Suprapubic skin (tissue), 4 donors: ENCODE measurements at regions not wholly inside any gene's neighbourhood (a gene's known extent, or its start where the extent isn't known, plus 50 kb on each side); places are given as distances from the start of the nearest gene placed in this dataset.
"Not testable (repeated sequence)": the region's sequence is repeated elsewhere in the genome, so short reads cannot be mapped to it uniquely, and the experiment has no call there.

Source experiments
- DNase-seq, 2 donors: peaks; one replicate each; pipeline ENCODE4 v3.0.0-alpha.2; 2019; ENCODE audit warnings: low spot score in 2 of 2
- H3K27ac ChIP-seq: fragments of 200-600 bp; sonication (generic); one replicate; pipeline ENCODE4 v1.5.1; 2019
- H3K27me3 ChIP-seq: fragments of 200-600 bp; sonication (generic); one replicate; pipeline ENCODE4 v1.5.1; 2019
- H3K36me3 ChIP-seq: fragments of 200-600 bp; sonication (generic); one replicate; pipeline ENCODE4 v1.5.1; 2019
- H3K4me1 ChIP-seq: fragments of 200-600 bp; sonication (generic); one replicate; pipeline ENCODE4 v1.5.1; 2019
- H3K4me3 ChIP-seq: fragments of 200-600 bp; sonication (generic); one replicate; pipeline ENCODE4 v1.5.1; 2019; ENCODE audit warnings: mild to moderate bottlenecking
- H3K9me3 ChIP-seq: fragments of 200-600 bp; sonication (generic); one replicate; pipeline ENCODE4 v1.5.1; 2019
- EP300 ChIP-seq: sonication (generic); formaldehyde crosslinking; IDR thresholded peaks from one replicate; pipeline ENCODE4 v1.6.1; 2017; ENCODE audit warnings: antibody characterized with exemption
- POLR2A ChIP-seq, 2 donors: fragments of 450-650 bp; IDR thresholded peaks; one replicate each; pipeline ENCODE4 v1.6.1; 2017; ENCODE audit warnings: antibody characterized with exemption in 2 of 2, mild to moderate bottlenecking in 2 of 2, moderate library complexity in 2 of 2
- POLR2AphosphoS5 ChIP-seq, 3 donors: sonication (generic); formaldehyde crosslinking; IDR thresholded peaks; one replicate each; pipeline ENCODE4 v1.6.1; 2017; ENCODE audit warnings: antibody characterized with exemption in 3 of 3
- WGBS: methylation state at CpG from one replicate; pipeline ENCODE4 v1.1.5; 2018; 5-methylcytosine and 5-hydroxymethylcytosine counted together
- TF ChIP-seq, protein P1 (sequence below), 2 donors: fragments of 200-600 bp in 1 of 2; fragments of 450-650 bp in 1 of 2; sonication (generic) in 1 of 2; IDR thresholded peaks; one replicate each; pipeline ENCODE4 v1.5.1; 2016 to 2019; ENCODE audit warnings: antibody characterized with exemption in 2 of 2, mild to moderate bottlenecking in 1 of 2, moderate library complexity in 1 of 2

DNA sequence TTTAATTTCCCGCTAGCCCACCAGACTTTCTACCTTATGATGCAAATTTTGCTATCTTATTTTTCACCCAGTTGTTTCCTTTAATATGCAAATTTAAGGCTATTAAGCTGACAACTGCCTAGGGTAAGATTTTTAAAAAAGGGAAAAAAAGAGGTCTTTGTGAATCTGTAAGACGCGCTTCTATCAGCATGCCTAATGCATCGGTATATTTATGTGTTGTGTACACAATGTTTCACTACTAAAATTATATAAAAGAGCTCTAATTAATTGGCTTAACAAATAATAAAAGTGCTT lies 386.6 kb downstream of the KIF20B start:
- Histone ChIP-seq H3K9me3 (no peaks in the 10 kb centered on the region), H3K27me3 (no peaks in the 10 kb centered on the region), H3K36me3 (no peaks in the 10 kb centered on the region), H3K4me3 (no peak overlapping the region), H3K27ac (no peak overlapping the region), H3K4me1 (no peaks in the 10 kb centered on the region)
- no peak for DNase-seq
- 88% methylated on average over 4 of the region's 4 CpGs for WGBS
- TF ChIP-seq POLR2AphosphoS5 (IDR thresholded peaks at IDR 0.05) (no peak), POLR2A (IDR thresholded peaks at IDR 0.05) (no peak), EP300 (no peak)
- TF ChIP-seq, protein P1, sequence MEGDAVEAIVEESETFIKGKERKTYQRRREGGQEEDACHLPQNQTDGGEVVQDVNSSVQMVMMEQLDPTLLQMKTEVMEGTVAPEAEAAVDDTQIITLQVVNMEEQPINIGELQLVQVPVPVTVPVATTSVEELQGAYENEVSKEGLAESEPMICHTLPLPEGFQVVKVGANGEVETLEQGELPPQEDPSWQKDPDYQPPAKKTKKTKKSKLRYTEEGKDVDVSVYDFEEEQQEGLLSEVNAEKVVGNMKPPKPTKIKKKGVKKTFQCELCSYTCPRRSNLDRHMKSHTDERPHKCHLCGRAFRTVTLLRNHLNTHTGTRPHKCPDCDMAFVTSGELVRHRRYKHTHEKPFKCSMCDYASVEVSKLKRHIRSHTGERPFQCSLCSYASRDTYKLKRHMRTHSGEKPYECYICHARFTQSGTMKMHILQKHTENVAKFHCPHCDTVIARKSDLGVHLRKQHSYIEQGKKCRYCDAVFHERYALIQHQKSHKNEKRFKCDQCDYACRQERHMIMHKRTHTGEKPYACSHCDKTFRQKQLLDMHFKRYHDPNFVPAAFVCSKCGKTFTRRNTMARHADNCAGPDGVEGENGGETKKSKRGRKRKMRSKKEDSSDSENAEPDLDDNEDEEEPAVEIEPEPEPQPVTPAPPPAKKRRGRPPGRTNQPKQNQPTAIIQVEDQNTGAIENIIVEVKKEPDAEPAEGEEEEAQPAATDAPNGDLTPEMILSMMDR (IDR thresholded peaks at IDR 0.05): no peak

DNA sequence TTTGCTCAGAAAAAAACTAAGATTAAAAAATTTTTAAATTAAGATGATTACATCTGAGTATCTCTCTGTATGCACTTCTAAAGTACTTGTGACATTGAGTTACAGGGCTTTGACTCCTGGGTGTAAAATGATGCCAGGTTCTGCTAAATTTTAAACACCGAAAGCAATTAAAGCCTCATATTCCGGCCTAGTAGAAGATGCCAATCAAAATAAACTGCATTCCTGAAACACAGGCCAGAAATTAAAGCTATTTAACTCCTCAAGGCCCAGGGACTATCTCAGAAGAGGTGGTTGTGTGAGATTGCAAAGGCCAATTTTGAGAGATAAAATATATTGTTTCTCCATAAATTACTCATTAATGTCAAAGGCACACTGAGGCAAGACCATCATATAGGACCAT lies 388.3 kb downstream of the KIF20B start:
- DNase-seq: no peak
- TF ChIP-seq POLR2AphosphoS5 (IDR thresholded peaks at IDR 0.05) (no peak), EP300 (no peak), POLR2A (IDR thresholded peaks at IDR 0.05) (no peak)
- TF ChIP-seq, protein P1 (IDR thresholded peaks at IDR 0.05): no peak
- Histone ChIP-seq H3K27ac (no peak overlapping the region), H3K36me3 (no peaks in the 10 kb centered on the region), H3K4me1 (no peaks in the 10 kb centered on the region), H3K9me3 (no peaks in the 10 kb centered on the region), H3K4me3 (no peak overlapping the region), H3K27me3 (no peaks in the 10 kb centered on the region)
- WGBS: 32% methylated on average over 2 of the region's 2 CpGs

DNA sequence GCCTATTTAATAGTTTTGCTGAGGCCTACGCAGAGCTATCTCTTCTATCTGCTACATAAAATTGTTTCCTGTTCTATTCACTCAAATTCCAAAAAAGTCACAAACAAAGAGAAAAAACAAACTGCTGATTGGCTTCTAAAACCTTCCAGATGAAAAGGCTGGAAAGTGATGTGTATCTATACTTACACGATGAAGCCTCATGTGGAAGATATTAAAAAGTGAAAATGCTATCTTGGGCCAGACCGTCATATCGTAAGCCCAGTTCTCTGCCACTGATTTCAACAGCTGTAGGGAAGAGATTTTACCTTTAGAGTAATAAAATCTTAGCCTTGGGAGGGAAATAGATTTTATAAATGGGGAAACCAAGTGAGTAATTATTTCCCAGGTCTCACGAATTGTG lies 394.8 kb downstream of the KIF20B start:
- no peak for DNase-seq
- no peaks in the 10 kb centered on the region for H3K4me1 ChIP-seq
- 58% methylated on average over 5 of the region's 5 CpGs for WGBS
- no peak overlapping the region for H3K4me3 ChIP-seq
- no peaks in the 10 kb centered on the region for H3K27me3 ChIP-seq
- H3K9me3 ChIP-seq: no peaks in the 10 kb centered on the region
- TF ChIP-seq, protein P1 (IDR thresholded peaks at IDR 0.05): no peak
- TF ChIP-seq POLR2A (IDR thresholded peaks at IDR 0.05) (no peak), EP300 (no peak), POLR2AphosphoS5 (IDR thresholded peaks at IDR 0.05) (no peak)
- no peak overlapping the region for H3K27ac ChIP-seq
- H3K36me3 ChIP-seq: no peaks in the 10 kb centered on the region

DNA sequence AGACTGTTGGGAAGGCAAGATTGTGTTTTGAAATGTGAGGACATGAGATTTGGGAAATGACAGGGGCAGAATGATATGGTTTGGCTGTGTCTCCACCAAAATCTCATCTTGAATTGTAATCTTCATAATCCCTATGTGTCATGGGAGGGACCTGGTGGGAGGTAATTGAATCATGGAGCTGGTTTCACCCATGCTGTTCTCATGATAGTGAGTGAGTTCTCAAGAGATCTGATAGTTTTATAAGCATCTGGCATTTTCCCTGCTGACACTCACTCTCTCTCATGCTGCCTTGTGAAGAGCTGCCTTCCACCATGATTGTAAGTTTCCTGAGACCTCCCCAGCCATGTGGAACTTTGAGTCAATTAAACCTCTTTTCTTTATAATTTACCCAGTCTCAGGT lies 406.2 kb downstream of the KIF20B start:
- DNase-seq, H3K27ac ChIP-seq, H3K36me3 ChIP-seq, H3K27me3 ChIP-seq, H3K4me1 ChIP-seq, H3K4me3 ChIP-seq, H3K9me3 ChIP-seq: not testable (repeated sequence)

DNA sequence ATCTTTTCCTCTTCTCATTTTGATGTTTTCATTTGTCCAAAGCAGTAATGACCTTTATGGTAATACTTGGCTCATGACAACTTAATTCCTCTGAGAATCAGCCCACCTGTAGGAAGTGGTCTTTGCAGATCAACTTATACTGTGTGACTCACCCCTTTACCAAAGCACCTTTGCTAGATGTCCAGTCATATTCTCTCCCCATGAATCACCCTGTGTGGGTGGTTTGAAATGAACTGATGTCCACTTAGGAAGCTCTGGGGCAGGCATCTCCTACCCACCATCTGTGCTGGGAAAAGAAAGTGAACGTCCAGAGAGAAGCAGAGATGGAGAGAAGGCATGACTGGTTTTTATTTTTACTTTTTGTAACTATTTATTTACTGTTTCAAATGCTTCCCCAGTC lies 410.3 kb downstream of the KIF20B start:
- WGBS: 64% methylated on average over 1 of the region's 1 CpG

DNA sequence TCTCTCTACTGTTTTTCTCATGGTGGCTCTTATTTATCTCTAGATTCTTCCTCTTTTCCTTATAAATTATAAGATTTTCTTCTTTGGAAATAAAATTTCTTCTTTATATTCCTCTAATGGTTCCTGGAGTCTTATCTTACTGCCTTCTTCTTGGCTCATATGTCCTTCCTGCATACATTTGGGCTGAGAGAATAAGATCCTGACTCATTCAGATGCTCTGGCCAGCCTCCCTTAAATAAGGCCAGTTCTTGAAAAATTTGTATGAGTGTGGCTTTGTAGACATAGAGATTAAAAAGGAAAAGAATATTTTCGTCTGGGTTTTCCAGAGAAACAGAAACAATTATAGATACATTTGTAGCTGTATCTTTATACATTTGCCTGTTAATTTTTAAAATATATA lies 411.3 kb downstream of the KIF20B start:
- Histone ChIP-seq H3K27me3 (no peaks in the 10 kb centered on the region), H3K4me1 (no peaks in the 10 kb centered on the region), H3K9me3 (peaks cover 2% of the 10 kb centered on the region), H3K36me3 (no peaks in the 10 kb centered on the region), H3K27ac (no peak overlapping the region), H3K4me3 (no peak overlapping the region)
- WGBS: 84% methylated on average over 1 of the region's 1 CpG
- TF ChIP-seq, protein P1 (IDR thresholded peaks at IDR 0.05): no peak
- TF ChIP-seq EP300 (no peak), POLR2A (IDR thresholded peaks at IDR 0.05) (no peak), POLR2AphosphoS5 (IDR thresholded peaks at IDR 0.05) (no peak)
- DNase-seq: no peak

More for the DNA sequence above, 410.3 kb downstream of the KIF20B start:
- no peak for DNase-seq
- TF ChIP-seq EP300 (no peak), POLR2AphosphoS5 (IDR thresholded peaks at IDR 0.05) (no peak), POLR2A (IDR thresholded peaks at IDR 0.05) (no peak)
- TF ChIP-seq, protein P1 (IDR thresholded peaks at IDR 0.05): no peak
- peaks cover 2% of the 10 kb centered on the region for H3K9me3 ChIP-seq
- no peak overlapping the region for H3K27ac ChIP-seq
- no peaks in the 10 kb centered on the region for H3K36me3 ChIP-seq
- H3K4me3 ChIP-seq: no peak overlapping the region
- H3K4me1 ChIP-seq: no peaks in the 10 kb centered on the region
- H3K27me3 ChIP-seq: no peaks in the 10 kb centered on the region

DNA sequence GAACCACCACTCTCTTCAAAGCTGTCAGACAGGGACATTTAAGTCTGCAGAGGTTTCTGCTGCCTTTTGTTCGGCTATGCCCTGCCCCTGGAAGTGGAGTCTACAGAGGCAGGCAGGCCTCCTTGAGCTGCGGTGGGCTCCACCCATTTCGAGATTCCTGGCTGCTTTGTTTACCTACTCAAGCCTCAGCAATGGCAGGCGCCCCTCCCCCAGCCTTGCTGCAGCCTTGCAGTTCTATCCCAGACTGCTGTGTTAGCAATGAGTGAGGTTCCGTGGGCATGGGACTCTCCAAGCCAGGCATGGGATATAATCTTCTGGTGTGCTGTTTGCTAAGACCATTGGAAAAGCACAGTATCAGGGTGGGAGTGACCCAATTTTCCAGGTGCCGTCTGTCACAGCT lies 417.2 kb downstream of the KIF20B start:
- H3K4me3 ChIP-seq, H3K36me3 ChIP-seq, H3K4me1 ChIP-seq, H3K27ac ChIP-seq, H3K27me3 ChIP-seq, DNase-seq, H3K9me3 ChIP-seq: not testable (repeated sequence)
- WGBS: no CpG with 5 or more reads among the region's 6 CpGs

DNA sequence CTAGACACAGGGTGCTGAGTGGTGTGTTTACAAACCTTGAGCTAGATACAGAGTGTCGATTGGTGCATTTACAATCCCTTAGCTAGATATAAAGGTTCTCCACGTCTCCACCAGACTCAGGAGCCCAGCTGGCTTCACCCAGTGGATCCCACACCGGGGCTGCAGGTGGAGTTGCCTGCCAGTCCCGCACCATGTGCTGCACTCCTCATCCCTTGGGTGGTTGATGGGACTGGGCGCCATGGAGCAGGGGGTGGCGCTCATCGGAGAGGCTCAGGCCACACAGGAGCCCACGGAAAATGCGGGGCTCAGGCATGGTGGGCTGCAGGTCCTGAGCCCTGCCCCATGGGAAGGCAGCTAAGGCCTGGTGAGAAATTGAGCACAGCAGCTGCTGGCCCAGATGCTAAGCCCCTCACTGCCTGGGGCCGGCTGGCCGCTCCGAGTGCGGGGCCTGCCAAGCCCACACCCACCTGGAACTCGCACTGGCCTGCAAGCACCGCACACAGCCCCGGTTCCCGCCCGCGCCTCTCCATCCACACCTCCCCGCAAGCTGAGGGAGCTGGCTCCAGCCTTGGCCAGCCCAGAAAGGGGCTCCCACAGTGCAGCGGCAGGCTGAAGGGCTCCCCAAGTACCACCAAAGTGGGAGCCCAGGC lies 418.4 kb downstream of the KIF20B start:
- H3K27ac ChIP-seq, DNase-seq, H3K27me3 ChIP-seq, H3K4me1 ChIP-seq, H3K4me3 ChIP-seq, H3K9me3 ChIP-seq, H3K36me3 ChIP-seq: not testable (repeated sequence)
- WGBS: 93% methylated on average over 8 of the region's 21 CpGs
